Psoas muscle (tissue), 7 donors: ENCODE measurements at regions not wholly inside any gene's neighbourhood (a gene's known extent, or its start where the extent isn't known, plus 50 kb on each side); places are given as distances from the start of the nearest gene placed in this dataset.

ENCODE experiments used
- ATAC-seq, 4 donors: fragments of 200-7000 bp; cut with Tn5 transposase; one replicate each; pipeline ENCODE4 v1.9.1; 2020; ENCODE audit warnings: moderate library complexity in 3 of 4, mild to moderate bottlenecking in 2 of 4
- DNase-seq, 2 donors: peaks; one replicate each; pipeline ENCODE4 v3.0.0-alpha.2; 2020
- H3K27ac ChIP-seq: fragments of 200-600 bp; one replicate; pipeline ENCODE4 v1.8.0; 2022
- H3K27me3 ChIP-seq, 3 donors: fragments of 200-600 bp in 1 of 3; one replicate each; pipeline versions ENCODE4 v1.6.1 to v1.8.0; 2013 to 2022; ENCODE audit warnings: low read length in 2 of 3, mild to moderate bottlenecking in 2 of 3, moderate library complexity in 1 of 3; ENCODE audit not compliant: insufficient read depth in 3 of 3
- H3K36me3 ChIP-seq, 2 donors: fragments of 200-600 bp in 1 of 2; one replicate each; pipeline versions ENCODE4 v1.6.1 to v1.8.0; 2013 to 2022; ENCODE audit warnings: low read depth in 1 of 2, mild to moderate bottlenecking in 1 of 2, moderate library complexity in 1 of 2; ENCODE audit not compliant: insufficient read depth in 1 of 2
- H3K4me1 ChIP-seq: fragments of 200-600 bp; one replicate; pipeline ENCODE4 v1.8.0; 2022
- H3K4me3 ChIP-seq: fragments of 200-600 bp; one replicate; pipeline ENCODE4 v1.8.0; 2022; ENCODE audit warnings: mild to moderate bottlenecking
- H3K9me3 ChIP-seq: fragments of 200-600 bp; one replicate; pipeline ENCODE4 v1.8.0; 2022
- WGBS, 3 donors: extraction: QIAGEN DNeasy Blood & Tissue Kit; methylation state at CpG; one replicate each; pipeline versions ENCODE4 v1.1.6 to v1.1.7; 2013; 5-methylcytosine and 5-hydroxymethylcytosine counted together
- intact Hi-C, 2 donors: fragments of 100-400 bp; cut with DNase I; formaldehyde crosslinking; loops; one replicate each; pipeline versions ENCODE4 v1.11.0 to v1.14.2; 2022
- TF ChIP-seq, protein P1 (sequence below): fragments of 200-600 bp; IDR thresholded peaks from one replicate; pipeline ENCODE4 v1.8.0; 2022; ENCODE audit warnings: antibody characterized with exemption
- donor health status: healthy with polysubstance abuse.
- donor health status: DM: no; HTN: no; CAD: no; lungs with moderate emphysema.
- donor health status: Bipolar disorder and iron deficiency.
- donor health status: healthy.
- donor health status: DM: yes; HTN: yes; CAD: no.
- donor health status: DM: no; HTN: no; CAD: no.
- donor health status: DM: yes; HTN: yes; CAD: no.

DNA sequence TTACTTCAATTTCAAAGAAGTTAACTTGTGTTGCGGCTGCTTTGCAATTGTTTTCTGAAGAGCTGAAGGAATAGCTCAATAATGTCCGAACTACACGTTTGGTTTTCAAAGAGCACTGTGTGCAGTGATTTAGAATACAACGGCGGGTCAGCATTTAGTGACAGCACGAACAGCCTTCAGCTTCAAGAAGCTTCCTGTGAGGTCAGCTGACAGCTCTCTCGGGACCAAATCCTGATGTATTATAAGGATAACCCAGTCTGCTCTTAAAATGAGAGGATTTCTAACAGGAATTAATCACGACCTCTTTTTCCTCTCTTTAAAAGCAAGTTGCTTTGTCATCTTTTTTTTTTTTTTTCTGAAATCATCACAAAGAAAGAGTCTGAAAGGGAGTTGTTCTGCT, 97.9 kb upstream of the UNC13C start:
- intact Hi-C loops = no loop called here
- no peaks in the 10 kb centered on the region for H3K36me3 ChIP-seq
- DNase-seq = no peak
- ATAC-seq = no peak
- TF ChIP-seq, protein P1, sequence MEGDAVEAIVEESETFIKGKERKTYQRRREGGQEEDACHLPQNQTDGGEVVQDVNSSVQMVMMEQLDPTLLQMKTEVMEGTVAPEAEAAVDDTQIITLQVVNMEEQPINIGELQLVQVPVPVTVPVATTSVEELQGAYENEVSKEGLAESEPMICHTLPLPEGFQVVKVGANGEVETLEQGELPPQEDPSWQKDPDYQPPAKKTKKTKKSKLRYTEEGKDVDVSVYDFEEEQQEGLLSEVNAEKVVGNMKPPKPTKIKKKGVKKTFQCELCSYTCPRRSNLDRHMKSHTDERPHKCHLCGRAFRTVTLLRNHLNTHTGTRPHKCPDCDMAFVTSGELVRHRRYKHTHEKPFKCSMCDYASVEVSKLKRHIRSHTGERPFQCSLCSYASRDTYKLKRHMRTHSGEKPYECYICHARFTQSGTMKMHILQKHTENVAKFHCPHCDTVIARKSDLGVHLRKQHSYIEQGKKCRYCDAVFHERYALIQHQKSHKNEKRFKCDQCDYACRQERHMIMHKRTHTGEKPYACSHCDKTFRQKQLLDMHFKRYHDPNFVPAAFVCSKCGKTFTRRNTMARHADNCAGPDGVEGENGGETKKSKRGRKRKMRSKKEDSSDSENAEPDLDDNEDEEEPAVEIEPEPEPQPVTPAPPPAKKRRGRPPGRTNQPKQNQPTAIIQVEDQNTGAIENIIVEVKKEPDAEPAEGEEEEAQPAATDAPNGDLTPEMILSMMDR = no peak
- H3K4me3 ChIP-seq = no peak overlapping the region
- H3K4me1 ChIP-seq = no peaks in the 10 kb centered on the region
- no peaks in the 10 kb centered on the region for H3K9me3 ChIP-seq
- H3K27ac ChIP-seq = no peak overlapping the region
- WGBS, 3 donors = 32 to 39% (median 37%) methylated on average over 8 of the region's 8 CpGs
- no peaks in the 10 kb centered on the region for H3K27me3 ChIP-seq

GRCh38 chr15:53875711-53876110, 102.5 kb upstream of the UNC13C start:
- H3K4me1 ChIP-seq = no peaks in the 10 kb centered on the region
- DNase-seq (no peak), ATAC-seq (no peak)
- no peaks in the 10 kb centered on the region for H3K36me3 ChIP-seq
- WGBS, 3 donors = 60 to 74% (median 65%) methylated on average over 2 of the region's 2 CpGs
- H3K4me3 ChIP-seq = no peak overlapping the region
- H3K9me3 ChIP-seq = no peaks in the 10 kb centered on the region
- no peak overlapping the region for H3K27ac ChIP-seq
- H3K27me3 ChIP-seq = no peaks in the 10 kb centered on the region
- TF ChIP-seq, protein P1 = no peak
- intact Hi-C loops = no loop called here

DNA sequence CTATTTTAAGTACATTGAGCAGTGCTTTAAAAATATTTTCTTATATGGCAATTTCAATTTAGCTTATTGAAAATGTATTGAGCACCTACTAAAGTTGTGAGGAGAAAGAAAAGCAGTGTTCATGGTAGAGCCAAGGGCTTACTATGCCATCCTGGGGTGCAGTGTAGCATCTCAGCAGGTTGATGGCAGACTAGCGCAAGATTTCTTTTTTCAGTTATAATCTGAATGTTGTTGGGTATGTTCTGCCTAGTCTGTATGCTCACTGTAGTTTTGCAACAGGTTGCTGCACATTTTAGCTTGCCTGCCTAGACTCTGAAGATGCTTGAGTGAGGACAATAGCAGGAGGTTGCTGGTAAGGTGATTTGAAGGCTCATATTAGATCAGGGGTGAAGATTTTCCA, 103.1 kb upstream of the UNC13C start:
- DNase-seq (no peak), ATAC-seq (no peak)
- Histone ChIP-seq H3K36me3 (no peaks in the 10 kb centered on the region), H3K27me3 (no peaks in the 10 kb centered on the region), H3K9me3 (no peaks in the 10 kb centered on the region), H3K27ac (no peak overlapping the region), H3K4me3 (no peak overlapping the region), H3K4me1 (no peaks in the 10 kb centered on the region)
- TF ChIP-seq, protein P1 = no peak
- intact Hi-C loops = no loop called here
- 81 to 86% (median 86%) methylated on average over 1 of the region's 1 CpG for WGBS, 3 donors

DNA sequence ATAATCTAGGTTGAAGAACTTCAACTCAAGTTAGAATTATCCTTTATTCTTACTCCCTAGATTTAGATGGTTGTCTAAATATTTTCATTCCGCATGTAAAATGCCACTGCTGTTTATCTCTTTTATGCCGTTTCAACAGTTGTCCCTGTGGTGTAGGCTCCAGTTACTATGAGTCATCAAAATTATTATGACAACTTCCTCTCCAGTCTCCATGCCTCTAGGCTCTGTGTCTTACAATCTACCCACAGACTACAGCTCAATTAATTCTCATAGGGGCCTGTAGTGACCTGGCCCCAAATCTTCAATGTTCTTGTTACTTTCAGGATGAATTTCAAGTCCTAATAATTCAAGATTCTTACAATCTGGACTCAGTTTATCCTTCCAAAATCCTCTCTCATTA, 105.8 kb upstream of the UNC13C start:
- Histone ChIP-seq H3K27me3 (no peaks in the 10 kb centered on the region), H3K9me3 (no peaks in the 10 kb centered on the region), H3K4me1 (no peaks in the 10 kb centered on the region), H3K36me3 (no peaks in the 10 kb centered on the region), H3K4me3 (no peak overlapping the region), H3K27ac (no peak overlapping the region)
- intact Hi-C loops = no loop called here
- DNase-seq = no peak
- WGBS, 3 donors = 56 to 75% (median 57%) methylated on average over 2 of the region's 2 CpGs
- no peak for ATAC-seq
- TF ChIP-seq, protein P1 = no peak

GRCh38 chr15:53869806-53870073, 108.5 kb upstream of the UNC13C start:
- no peaks in the 10 kb centered on the region for H3K27me3 ChIP-seq
- intact Hi-C loops = no loop called here
- H3K36me3 ChIP-seq = no peaks in the 10 kb centered on the region
- TF ChIP-seq, protein P1 = no peak
- WGBS, 3 donors = 0 to 64% (median 48%) methylated on average over 1 of the region's 1 CpG
- no peak for ATAC-seq
- no peaks in the 10 kb centered on the region for H3K4me1 ChIP-seq
- no peak overlapping the region for H3K27ac ChIP-seq
- H3K4me3 ChIP-seq = no peak overlapping the region
- DNase-seq = no peak
- H3K9me3 ChIP-seq = no peaks in the 10 kb centered on the region
